Epithelial cell of esophagus (primary cell): ENCODE measurements at regions not wholly inside any gene's neighbourhood (a gene's known extent, or its start where the extent isn't known, plus 50 kb on each side); places are given as distances from the start of the nearest gene placed in this dataset.

Experiments
- DNase-seq: peaks from one replicate; pipeline ENCODE4 v3.0.0; 2010; ENCODE audit warnings: low read depth
- H3K4me3 ChIP-seq: 2 replicates; pipeline ENCODE4 v1.5.1; 2011; ENCODE audit warnings: mild to moderate bottlenecking, low read length, control low read depth
- CTCF ChIP-seq: IDR thresholded peaks from 2 replicates; pipeline ENCODE4 v1.5.1; 2011; ENCODE audit warnings: low read depth, mild to moderate bottlenecking, low read length, control low read depth, inconsistent platforms; ENCODE audit not compliant: insufficient read depth; ENCODE audit errors: missing control alignments

- H3K4me3 ChIP-seq = no peak overlapping the region
- DNase-seq = no peak
- no peak for TF ChIP-seq CTCF
These were observed 119.6 kb downstream of the BOD1 start for GRCh38 chr5:173496883-173497255.

DNA sequence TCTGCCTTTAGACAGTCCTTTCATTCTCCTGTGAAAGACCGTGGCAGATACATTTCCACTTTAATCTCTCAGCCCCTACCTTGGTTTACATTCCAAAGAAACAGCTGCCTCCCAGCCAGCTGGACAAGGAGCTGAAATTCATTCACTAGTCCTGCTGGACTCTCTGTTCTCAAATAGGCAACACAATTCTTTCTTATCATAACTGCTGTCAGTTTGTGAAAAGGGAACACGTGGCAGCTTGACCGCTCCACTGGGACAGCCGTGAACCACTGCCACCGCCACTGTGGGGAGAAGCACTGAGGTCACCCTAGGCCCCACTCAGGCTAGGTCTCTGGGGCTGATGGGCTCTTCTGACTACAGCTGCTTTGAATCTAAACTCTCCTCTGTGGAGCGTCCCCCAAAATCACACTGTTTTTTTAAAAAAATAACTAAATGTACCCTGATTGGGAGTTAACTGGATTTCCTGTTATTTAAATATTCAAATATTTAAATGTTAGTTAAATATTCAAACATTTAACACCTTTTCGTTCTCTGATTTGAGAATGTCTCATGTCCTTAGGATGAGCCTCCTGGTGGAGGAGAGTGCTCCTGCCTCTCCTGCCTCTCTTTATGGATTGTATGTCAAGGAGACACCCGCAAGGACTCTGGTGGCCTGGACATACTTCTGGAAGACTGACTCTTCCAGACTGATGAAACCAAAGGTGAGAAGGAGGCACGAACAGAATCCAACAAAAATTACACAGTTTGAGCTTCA, 120.1 kb downstream of the BOD1 start:
- no peak for TF ChIP-seq CTCF
- no peak for DNase-seq
- no peak overlapping the region for H3K4me3 ChIP-seq

DNA sequence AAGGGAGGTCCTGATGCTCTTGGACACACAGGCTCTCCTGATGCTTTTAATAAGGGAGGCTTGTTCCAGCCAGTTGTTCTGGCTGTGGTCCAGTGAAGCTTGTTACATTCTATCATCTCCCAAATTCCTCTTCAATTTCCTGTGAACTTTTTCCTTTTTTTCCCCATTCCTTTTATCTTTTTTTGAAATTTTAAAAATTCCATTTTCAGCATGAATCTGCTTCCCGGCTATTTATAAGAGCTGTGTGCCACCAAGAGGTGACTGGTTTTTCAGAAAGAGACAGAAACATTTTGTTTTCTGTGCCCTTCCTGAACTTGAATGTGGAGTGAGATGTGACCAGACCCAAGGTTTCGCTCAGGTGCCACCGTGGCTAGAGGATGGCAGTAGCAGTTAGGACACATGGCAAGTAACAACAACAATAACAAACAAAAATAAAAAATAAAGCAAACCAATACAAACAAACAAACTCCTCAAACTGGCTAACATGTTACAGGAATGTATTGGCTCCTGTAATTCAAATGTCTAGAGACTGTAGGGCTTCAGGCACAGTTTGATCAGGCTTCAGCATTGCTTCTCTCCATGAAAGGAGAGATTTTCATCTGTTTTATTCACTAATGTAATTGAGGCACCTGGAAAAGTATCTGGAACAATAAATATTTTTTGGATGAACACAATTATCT, 121.1 kb downstream of the BOD1 start:
- no peak for TF ChIP-seq CTCF
- H3K4me3 ChIP-seq = no peak overlapping the region
- DNase-seq = no peak

GRCh38 chr5:173494446-173494845, 122.0 kb downstream of the BOD1 start:
- no peak overlapping the region for H3K4me3 ChIP-seq
- no peak for DNase-seq
- no peak for TF ChIP-seq CTCF

DNA sequence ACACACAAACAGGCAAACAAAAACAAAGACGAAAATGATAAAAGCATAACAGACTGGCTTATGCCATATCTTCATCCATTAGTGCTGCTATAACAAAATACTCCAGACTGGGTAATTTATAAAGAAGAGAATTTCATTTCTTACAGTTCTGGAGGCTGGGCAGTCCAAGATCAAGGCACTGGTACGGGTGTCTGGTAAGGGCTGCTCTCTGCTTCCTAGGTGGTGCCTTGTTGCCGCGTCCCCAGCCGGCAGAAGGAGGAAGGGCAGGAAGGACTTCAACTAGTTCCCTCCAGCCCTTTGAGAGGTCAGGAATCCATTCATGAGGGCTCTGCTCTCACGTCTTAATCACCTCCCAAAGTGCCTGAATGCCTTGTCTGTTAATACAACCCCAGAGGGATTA, 122.6 kb downstream of the BOD1 start:
- TF ChIP-seq CTCF = no peak
- no peak for DNase-seq
- H3K4me3 ChIP-seq = no peak overlapping the region

DNA sequence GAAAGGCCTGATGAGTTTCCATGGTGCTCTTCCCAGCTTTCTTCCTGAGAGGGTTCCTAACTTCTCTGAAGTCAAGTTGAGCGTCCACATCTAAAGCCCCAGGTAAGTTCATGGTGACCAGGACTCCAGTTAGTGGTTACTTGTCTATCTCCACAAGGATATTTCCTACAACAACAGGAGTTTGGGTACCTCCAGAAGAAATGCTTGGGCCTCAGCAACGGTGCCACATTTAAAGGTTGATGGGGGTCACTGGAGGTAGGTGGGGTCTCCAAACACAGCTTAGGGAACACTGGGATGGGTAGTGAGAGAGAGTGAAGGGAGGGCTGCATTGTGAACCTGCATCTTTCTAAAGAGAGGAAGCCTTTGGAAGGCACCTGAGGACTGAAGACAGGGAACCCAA, 123.4 kb downstream of the BOD1 start:
- no peak for TF ChIP-seq CTCF
- DNase-seq = no peak

GRCh38 chr5:173490681-173491080, 125.8 kb downstream of the BOD1 start:
- DNase-seq = no peak
- TF ChIP-seq CTCF = no peak

More for the DNA sequence above, 123.4 kb downstream of the BOD1 start:
- no peak overlapping the region for H3K4me3 ChIP-seq

More at GRCh38 chr5:173490681-173491080, 125.8 kb downstream of the BOD1 start:
- H3K4me3 ChIP-seq = no peak overlapping the region
